Colonic mucosa (tissue), 4 donors: ENCODE measurements at regions not wholly inside any gene's neighbourhood (a gene's known extent, or its start where the extent isn't known, plus 50 kb on each side); places are given as distances from the start of the nearest gene placed in this dataset.

ENCODE experiments used
- DNase-seq: peaks from one replicate; pipeline ENCODE4 v3.0.0-alpha.2; 2020
- H3K27ac ChIP-seq: fragments of 200-600 bp; one replicate; pipeline ENCODE4 v1.8.0; 2021
- H3K27me3 ChIP-seq: fragments of 200-600 bp; one replicate; pipeline ENCODE4 v1.8.0; 2021
- H3K36me3 ChIP-seq: fragments of 200-600 bp; one replicate; pipeline ENCODE4 v1.8.0; 2021
- H3K4me1 ChIP-seq: fragments of 200-600 bp; one replicate; pipeline ENCODE4 v1.8.0; 2021; ENCODE audit warnings: mild to moderate bottlenecking
- H3K4me3 ChIP-seq: fragments of 200-600 bp; one replicate; pipeline ENCODE4 v1.8.0; 2021
- H3K9ac ChIP-seq, 2 donors: one replicate each; pipeline ENCODE4 v1.7.0; 2013; ENCODE audit warnings: control low read depth in 2 of 2, low read depth in 2 of 2, low read length in 2 of 2
- H3K9me3 ChIP-seq: fragments of 200-600 bp; one replicate; pipeline ENCODE4 v1.8.0; 2021
- intact Hi-C: fragments of 100-400 bp; cut with DNase I; formaldehyde crosslinking; loops from one replicate; pipeline ENCODE4 v1.14.1; 2022
- TF ChIP-seq, protein P1 (sequence below): fragments of 200-600 bp; IDR thresholded peaks from one replicate; pipeline ENCODE4 v1.8.0; 2022; ENCODE audit warnings: antibody characterized with exemption, mild to moderate bottlenecking
- donor health status: healthy.
- donor health status: DM: no; HTN: no; CAD: no.
- donor health status: DM: no; HTN: no; CAD: no.

DNA sequence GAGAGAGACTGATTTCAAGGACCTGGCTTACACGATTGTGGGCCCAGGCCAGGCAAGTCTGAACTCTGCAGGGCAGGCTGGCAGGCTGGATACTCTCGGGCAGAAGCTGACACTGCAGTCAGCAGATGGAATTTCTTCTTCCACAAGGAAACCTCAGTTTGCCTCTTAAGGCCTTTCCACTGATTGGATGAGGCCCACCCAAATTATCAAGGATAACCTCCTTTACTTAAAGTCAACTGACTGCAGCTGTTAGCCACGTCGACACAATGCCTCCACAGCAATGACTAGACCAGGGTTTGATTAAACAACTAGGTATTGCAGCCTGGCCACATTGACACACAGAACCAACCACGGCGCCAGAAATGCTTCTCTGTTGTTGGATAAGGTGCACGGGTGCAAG lies 130.5 kb downstream of the PSMG1 start:
- intact Hi-C loops, result no loop called here
- Histone ChIP-seq H3K4me3 (no peak overlapping the region), H3K27me3 (no peaks in the 10 kb centered on the region), H3K9ac (no peak overlapping the region), H3K27ac (no peak overlapping the region), H3K4me1 (no peaks in the 10 kb centered on the region), H3K36me3 (no peaks in the 10 kb centered on the region), H3K9me3 (no peaks in the 10 kb centered on the region)
- TF ChIP-seq, protein P1, sequence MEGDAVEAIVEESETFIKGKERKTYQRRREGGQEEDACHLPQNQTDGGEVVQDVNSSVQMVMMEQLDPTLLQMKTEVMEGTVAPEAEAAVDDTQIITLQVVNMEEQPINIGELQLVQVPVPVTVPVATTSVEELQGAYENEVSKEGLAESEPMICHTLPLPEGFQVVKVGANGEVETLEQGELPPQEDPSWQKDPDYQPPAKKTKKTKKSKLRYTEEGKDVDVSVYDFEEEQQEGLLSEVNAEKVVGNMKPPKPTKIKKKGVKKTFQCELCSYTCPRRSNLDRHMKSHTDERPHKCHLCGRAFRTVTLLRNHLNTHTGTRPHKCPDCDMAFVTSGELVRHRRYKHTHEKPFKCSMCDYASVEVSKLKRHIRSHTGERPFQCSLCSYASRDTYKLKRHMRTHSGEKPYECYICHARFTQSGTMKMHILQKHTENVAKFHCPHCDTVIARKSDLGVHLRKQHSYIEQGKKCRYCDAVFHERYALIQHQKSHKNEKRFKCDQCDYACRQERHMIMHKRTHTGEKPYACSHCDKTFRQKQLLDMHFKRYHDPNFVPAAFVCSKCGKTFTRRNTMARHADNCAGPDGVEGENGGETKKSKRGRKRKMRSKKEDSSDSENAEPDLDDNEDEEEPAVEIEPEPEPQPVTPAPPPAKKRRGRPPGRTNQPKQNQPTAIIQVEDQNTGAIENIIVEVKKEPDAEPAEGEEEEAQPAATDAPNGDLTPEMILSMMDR, result no peak
- no peak for DNase-seq

DNA sequence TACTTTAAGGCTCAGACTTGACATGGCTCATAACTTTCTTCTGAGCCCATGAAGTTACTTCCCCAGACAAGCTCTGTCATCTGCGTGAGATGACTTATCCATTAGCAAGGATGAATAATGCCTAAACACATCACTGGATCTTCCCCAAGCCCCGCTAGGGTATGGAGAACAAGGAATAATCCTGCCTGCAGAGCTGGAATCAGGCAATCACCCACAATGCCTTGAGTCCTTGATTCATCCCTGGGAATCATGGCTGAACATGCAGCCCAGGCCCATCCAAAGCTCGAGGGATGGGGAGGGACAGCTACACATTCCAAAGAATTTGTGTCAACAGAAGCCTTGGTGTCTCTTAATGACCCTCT lies 131.7 kb downstream of the PSMG1 start:
- no peaks in the 10 kb centered on the region for H3K9me3 ChIP-seq
- no peak for DNase-seq
- no peaks in the 10 kb centered on the region for H3K4me1 ChIP-seq
- no peaks in the 10 kb centered on the region for H3K27me3 ChIP-seq
- H3K9ac ChIP-seq, result no peak overlapping the region
- intact Hi-C loops, result no loop called here
- no peak overlapping the region for H3K27ac ChIP-seq
- H3K36me3 ChIP-seq, result no peaks in the 10 kb centered on the region
- TF ChIP-seq, protein P1, result no peak
- H3K4me3 ChIP-seq, result no peak overlapping the region

DNA sequence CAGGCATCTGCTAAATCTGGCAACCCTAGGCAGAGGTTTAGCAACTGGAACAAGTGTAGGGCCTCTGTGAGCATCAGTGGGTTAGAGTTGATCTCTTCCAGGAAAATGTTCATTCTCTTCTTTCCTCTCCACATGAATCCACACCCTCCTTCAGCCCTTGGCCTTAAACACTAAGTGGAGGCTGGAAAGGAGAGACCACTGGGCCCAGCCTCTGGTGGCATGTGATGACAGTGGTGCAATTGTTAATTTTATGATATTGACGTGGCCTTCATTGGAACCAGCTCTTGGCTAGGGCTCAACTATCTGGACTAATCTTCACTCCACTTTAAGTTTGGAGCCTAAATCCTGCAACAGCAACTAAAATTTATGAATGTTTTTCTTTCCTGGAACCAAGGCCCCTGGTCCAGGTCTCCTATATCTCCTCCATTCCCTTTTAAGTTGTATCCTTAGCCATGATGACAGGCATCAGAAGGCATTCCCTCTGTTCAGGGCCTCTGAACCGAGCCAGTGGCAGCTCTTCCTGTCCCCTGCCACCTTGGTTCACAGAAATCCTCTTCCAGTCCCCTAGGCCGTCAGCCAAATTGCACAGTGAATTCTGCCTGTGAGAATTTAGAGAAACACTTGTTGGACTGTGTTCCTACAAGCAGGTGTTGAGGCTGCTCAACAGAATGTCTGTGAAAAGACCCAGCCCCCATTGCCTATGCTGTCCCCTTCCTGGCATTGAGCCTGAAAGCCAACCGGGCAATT lies 132.2 kb downstream of the PSMG1 start:
- no peak overlapping the region for H3K9ac ChIP-seq
- no peak overlapping the region for H3K27ac ChIP-seq
- H3K9me3 ChIP-seq, result no peaks in the 10 kb centered on the region
- H3K4me1 ChIP-seq, result no peaks in the 10 kb centered on the region
- DNase-seq, result no peak
- H3K27me3 ChIP-seq, result no peaks in the 10 kb centered on the region
- intact Hi-C loops, result no loop called here
- H3K36me3 ChIP-seq, result no peaks in the 10 kb centered on the region
- TF ChIP-seq, protein P1, result no peak
- H3K4me3 ChIP-seq, result no peak overlapping the region

DNA sequence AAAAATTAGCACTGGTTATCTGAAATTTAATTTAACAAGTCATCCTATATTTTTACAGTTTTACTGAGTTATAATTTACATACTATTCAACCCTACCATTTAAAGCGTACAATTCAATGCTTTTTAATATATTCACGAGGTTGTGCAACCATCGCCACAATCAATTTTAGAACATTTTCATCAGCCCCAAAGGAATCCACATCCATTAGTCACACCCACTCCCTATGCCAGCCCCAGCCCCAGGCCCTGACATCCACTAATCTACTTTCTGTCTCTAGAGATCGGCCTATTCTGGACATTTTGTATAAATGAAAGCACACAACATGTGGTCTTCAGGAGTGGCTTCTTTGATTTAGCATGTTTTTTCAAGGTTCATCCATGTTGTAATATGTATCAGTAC lies 134.7 kb downstream of the PSMG1 start:
- DNase-seq, result no peak
- Histone ChIP-seq H3K36me3 (no peaks in the 10 kb centered on the region), H3K9me3 (no peaks in the 10 kb centered on the region), H3K4me1 (no peaks in the 10 kb centered on the region), H3K27ac (no peak overlapping the region), H3K27me3 (no peaks in the 10 kb centered on the region), H3K4me3 (no peak overlapping the region), H3K9ac (no peak overlapping the region)
- intact Hi-C loops, result no loop called here
- TF ChIP-seq, protein P1, result no peak

DNA sequence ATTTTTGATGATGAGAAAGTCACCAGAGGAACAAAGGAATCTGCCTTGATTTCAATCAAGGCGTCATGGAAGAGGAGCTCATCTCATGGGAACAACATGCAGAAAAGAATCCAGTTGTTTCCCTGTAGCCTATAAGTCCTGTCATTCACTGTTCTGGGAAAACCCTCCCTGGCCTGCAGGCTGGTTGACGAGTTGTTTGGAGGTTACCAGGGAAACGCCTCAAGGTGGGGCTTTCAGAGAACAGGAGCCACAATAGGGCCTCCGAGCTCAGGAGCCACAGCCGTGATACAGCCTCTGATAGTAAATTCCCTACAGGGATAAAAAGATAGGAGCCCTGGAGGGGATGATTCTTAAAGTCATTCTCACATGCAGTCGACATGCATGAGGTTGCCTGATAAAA lies 135.2 kb downstream of the PSMG1 start:
- Histone ChIP-seq H3K9ac (no peak overlapping the region), H3K27me3 (no peaks in the 10 kb centered on the region), H3K4me1 (no peaks in the 10 kb centered on the region), H3K9me3 (no peaks in the 10 kb centered on the region), H3K4me3 (no peak overlapping the region), H3K27ac (no peak overlapping the region), H3K36me3 (no peaks in the 10 kb centered on the region)
- TF ChIP-seq, protein P1, result no peak
- intact Hi-C loops, result no loop called here
- DNase-seq, result peak; percentile 65
